RWPE2 (cell line): ENCODE measurements at regions not wholly inside any gene's neighbourhood (a gene's known extent, or its start where the extent isn't known, plus 50 kb on each side); places are given as distances from the start of the nearest gene placed in this dataset.

Source experiments
- ATAC-seq: fragments of 200-7000 bp; cut with Tn5 transposase; 3 replicates; pipeline ENCODE4 v1.9.1; 2021; ENCODE audit warnings: low read depth
- DNase-seq: peaks from one replicate; pipeline ENCODE4 v3.0.0-alpha.2; 2020; ENCODE audit warnings: low spot score
- H3K27ac ChIP-seq: fragments of 450-650 bp; 2 replicates; pipeline ENCODE4 v1.5.1; 2017; ENCODE audit warnings: mild to moderate bottlenecking; ENCODE audit not compliant: poor library complexity, severe bottlenecking
- H3K27me3 ChIP-seq: fragments of 250-450 bp; sonication (Bioruptor Pico); 2 replicates; pipeline ENCODE4 v1.5.1; 2021; ENCODE audit warnings: mild to moderate bottlenecking, moderate library complexity; ENCODE audit not compliant: insufficient read depth, poor library complexity, severe bottlenecking
- H3K36me3 ChIP-seq: fragments of 250-450 bp; sonication (Bioruptor Pico); 2 replicates; pipeline ENCODE4 v1.5.1; 2020; ENCODE audit warnings: low read depth, mild to moderate bottlenecking, moderate library complexity
- H3K4me1 ChIP-seq: fragments of 250-450 bp; sonication (Bioruptor Pico); 2 replicates; pipeline ENCODE4 v1.5.1; 2021; ENCODE audit warnings: mild to moderate bottlenecking, moderate library complexity; ENCODE audit not compliant: insufficient read depth, poor library complexity, severe bottlenecking
- H3K4me3 ChIP-seq: fragments of 250-450 bp; sonication (Bioruptor Pico); 2 replicates; pipeline ENCODE4 v1.5.1; 2021; ENCODE audit warnings: mild to moderate bottlenecking, moderate library complexity; ENCODE audit not compliant: severe bottlenecking
- H3K9me3 ChIP-seq: fragments of 250-450 bp; sonication (Bioruptor Pico); 2 replicates; pipeline ENCODE4 v1.5.1; 2021; ENCODE audit warnings: mild to moderate bottlenecking, moderate library complexity; ENCODE audit not compliant: severe bottlenecking
- CTCF ChIP-seq: fragments of 450-650 bp; IDR thresholded peaks from one replicate; pipeline ENCODE4 v1.5.1; 2017; ENCODE audit warnings: mild to moderate bottlenecking, moderate library complexity; ENCODE audit not compliant: poor library complexity, severe bottlenecking

GRCh38 chr16:60717808-60718207 is 1318.4 kb downstream of the CDH8 start:
- H3K4me1 ChIP-seq = no peaks in the 10 kb centered on the region
- H3K27me3 ChIP-seq = no peaks in the 10 kb centered on the region
- H3K4me3 ChIP-seq = no peak overlapping the region
- ATAC-seq = no peak
- no peak for TF ChIP-seq CTCF
- H3K27ac ChIP-seq = no peak overlapping the region
- peaks cover 11% of the 10 kb centered on the region for H3K9me3 ChIP-seq
- DNase-seq = no peak
- no peaks in the 10 kb centered on the region for H3K36me3 ChIP-seq

DNA sequence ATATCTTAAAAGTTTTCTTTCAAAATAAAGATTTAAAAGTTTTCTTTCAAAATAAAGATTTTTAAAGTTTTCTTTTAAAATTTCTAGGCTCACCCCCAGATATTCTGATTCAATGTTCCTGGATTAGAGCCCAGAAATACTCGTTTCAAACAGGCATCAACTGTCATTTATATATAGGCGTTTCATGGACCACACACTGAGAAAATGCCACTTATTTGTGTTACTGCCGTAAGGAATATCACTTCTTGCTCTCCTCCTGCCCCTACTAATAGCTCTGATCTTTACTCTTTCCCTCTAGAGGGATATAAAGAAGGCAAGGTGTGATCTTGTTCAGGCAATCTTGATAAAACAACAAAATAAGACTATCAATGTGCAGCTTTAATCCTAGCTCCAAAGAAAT is 1324.1 kb downstream of the CDH8 start:
- Histone ChIP-seq H3K4me1 (no peaks in the 10 kb centered on the region), H3K9me3 (no peaks in the 10 kb centered on the region), H3K27ac (no peak overlapping the region), H3K27me3 (no peaks in the 10 kb centered on the region), H3K4me3 (no peak overlapping the region), H3K36me3 (no peaks in the 10 kb centered on the region)
- no peak for TF ChIP-seq CTCF
- no peak for ATAC-seq
- DNase-seq = no peak

DNA sequence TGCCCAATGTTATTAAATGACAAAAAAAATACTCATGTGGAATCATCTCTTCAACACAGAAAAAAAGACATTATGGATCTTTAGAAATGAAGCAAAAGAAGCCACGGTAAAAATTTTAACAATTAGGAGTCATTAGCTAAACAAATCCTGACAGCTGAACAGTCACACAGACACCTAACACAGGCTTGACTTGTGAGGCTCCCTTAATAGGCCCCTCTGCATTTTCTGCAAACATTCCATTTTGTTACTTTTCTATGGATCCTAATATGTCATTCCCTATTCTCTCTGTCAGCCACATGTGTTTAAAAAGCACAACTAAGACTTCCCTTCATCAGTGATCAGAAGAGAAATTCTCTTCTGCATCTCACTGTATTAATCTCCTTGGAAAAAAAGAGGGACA is 1331.5 kb downstream of the CDH8 start:
- Histone ChIP-seq H3K4me3 (no peak overlapping the region), H3K27me3 (peaks cover 3% of the 10 kb centered on the region), H3K9me3 (no peaks in the 10 kb centered on the region), H3K36me3 (no peaks in the 10 kb centered on the region; the same call in 1 of the 2 replicates), H3K27ac (no peak overlapping the region), H3K4me1 (no peaks in the 10 kb centered on the region)
- ATAC-seq (no peak), DNase-seq (no peak)
- TF ChIP-seq CTCF = no peak

DNA sequence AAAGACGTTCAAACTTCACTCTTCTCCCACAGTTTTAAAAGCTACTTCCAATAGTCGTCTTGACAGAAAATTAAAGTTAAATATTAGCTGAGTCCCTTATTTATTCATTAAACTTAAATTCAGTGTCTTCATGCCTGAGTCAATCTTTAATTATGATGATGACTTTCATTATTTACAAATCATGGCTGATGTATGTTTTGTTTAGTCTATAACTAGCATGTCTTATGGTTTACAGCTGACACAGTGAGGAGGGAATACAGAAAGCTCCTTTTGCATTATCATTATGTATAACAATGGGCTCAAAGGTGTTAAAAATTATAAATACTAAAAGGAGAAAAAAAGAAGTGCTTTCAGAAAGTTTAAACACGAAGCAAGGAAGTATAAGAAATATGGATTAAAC is 1333.1 kb downstream of the CDH8 start:
- TF ChIP-seq CTCF = no peak
- peaks cover 3% of the 10 kb centered on the region for H3K27me3 ChIP-seq
- H3K4me1 ChIP-seq = no peaks in the 10 kb centered on the region
- no peaks in the 10 kb centered on the region for H3K9me3 ChIP-seq
- H3K36me3 ChIP-seq = no peaks in the 10 kb centered on the region; the same call in 1 of the 2 replicates
- no peak for DNase-seq
- no peak overlapping the region for H3K4me3 ChIP-seq
- ATAC-seq = no peak
- H3K27ac ChIP-seq = no peak overlapping the region

DNA sequence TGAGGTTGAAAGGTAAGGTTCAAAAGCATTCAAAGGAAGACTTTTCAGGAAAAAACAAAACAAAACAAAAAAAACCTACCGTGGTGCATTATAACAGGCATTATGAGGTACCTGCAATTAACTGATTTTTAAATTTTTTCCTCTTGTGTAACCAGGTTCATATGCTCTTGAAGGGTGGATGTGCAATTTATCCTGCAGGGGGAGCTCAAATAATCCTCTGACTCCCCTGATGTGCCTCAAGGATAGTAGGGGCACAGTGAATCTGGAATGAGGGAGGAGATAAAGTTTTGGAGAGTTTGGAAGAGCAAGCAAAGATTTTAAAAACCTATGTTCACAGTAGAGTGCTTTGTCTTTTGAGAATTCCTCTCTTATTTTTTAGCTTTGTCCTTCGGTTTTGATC is 1349.4 kb downstream of the CDH8 start:
- ATAC-seq (no peak), DNase-seq (no peak)
- TF ChIP-seq CTCF = no peak
- no peak overlapping the region for H3K27ac ChIP-seq
- no peaks in the 10 kb centered on the region for H3K9me3 ChIP-seq
- H3K4me1 ChIP-seq = no peaks in the 10 kb centered on the region
- H3K36me3 ChIP-seq = no peaks in the 10 kb centered on the region
- H3K4me3 ChIP-seq = no peak overlapping the region
- H3K27me3 ChIP-seq = no peaks in the 10 kb centered on the region
